Sigmoid colon (tissue), 6 donors: ENCODE measurements at regions not wholly inside any gene's neighbourhood (a gene's known extent, or its start where the extent isn't known, plus 50 kb on each side); places are given as distances from the start of the nearest gene placed in this dataset.

Experiments used
- DNase-seq: peaks from one replicate; pipeline ENCODE4 v3.0.0-alpha.2; 2019
- H3K27ac ChIP-seq, 4 donors: fragments of 200-600 bp; sonication (generic); one replicate each; pipeline ENCODE4 v1.5.1; 2016 to 2019; ENCODE audit warnings: mild to moderate bottlenecking in 1 of 4
- H3K27me3 ChIP-seq, 3 donors: fragments of 200-600 bp; sonication (generic); one replicate each; pipeline ENCODE4 v1.5.1; 2019; ENCODE audit warnings: mild to moderate bottlenecking in 1 of 3
- H3K36me3 ChIP-seq, 4 donors: fragments of 200-600 bp; sonication (generic); one replicate each; pipeline ENCODE4 v1.5.1; 2016 to 2019
- H3K4me1 ChIP-seq, 4 donors: fragments of 200-600 bp; sonication (generic); one replicate each; pipeline ENCODE4 v1.5.1; 2017 to 2019
- H3K4me3 ChIP-seq, 4 donors: fragments of 200-600 bp; sonication (generic); one replicate each; pipeline ENCODE4 v1.5.1; 2017 to 2019; ENCODE audit warnings: mild to moderate bottlenecking in 2 of 4, moderate library complexity in 1 of 4
- H3K9me3 ChIP-seq, 4 donors: fragments of 200-600 bp in 3 of 4; sonication (generic) in 3 of 4; one replicate each; pipeline versions ENCODE4 v1.5.1 to v1.6.1; 2013 to 2019
- EP300 ChIP-seq, 4 donors: sonication (generic); formaldehyde crosslinking; IDR thresholded peaks; one replicate each; pipeline ENCODE4 v1.6.1; 2017; ENCODE audit warnings: antibody characterized with exemption in 4 of 4
- POLR2A ChIP-seq, 2 donors: fragments of 450-650 bp; IDR thresholded peaks; one replicate each; pipeline ENCODE4 v1.6.1; 2016; ENCODE audit warnings: antibody characterized with exemption in 2 of 2, mild to moderate bottlenecking in 2 of 2, moderate library complexity in 2 of 2
- POLR2AphosphoS5 ChIP-seq, 4 donors: sonication (generic); formaldehyde crosslinking; IDR thresholded peaks; one replicate each; pipeline ENCODE4 v1.6.1; 2017; ENCODE audit warnings: antibody characterized with exemption in 4 of 4
- WGBS, 2 donors: extraction: QIAGEN DNeasy Blood & Tissue Kit; methylation state at CpG; one replicate each; pipeline ENCODE4 v1.1.7; 2013; 5-methylcytosine and 5-hydroxymethylcytosine counted together
- intact Hi-C: fragments of 100-400 bp; cut with DNase I; formaldehyde crosslinking; loops from one replicate; pipeline ENCODE4 v1.15.1; 2023
- TF ChIP-seq, protein P1 (sequence below), 4 experiments: fragments of 450-650 bp in 3 of 4; fragments of 200-600 bp in 1 of 4; IDR thresholded peaks; one replicate each; pipeline ENCODE4 v1.5.1; 2016 to 2019; ENCODE audit warnings: antibody characterized with exemption in 4 of 4, mild to moderate bottlenecking in 3 of 4, moderate library complexity in 2 of 4
- donor health status: healthy with polysubstance abuse.
- donor health status: healthy.

- WGBS, 2 donors, result 83 to 89% methylated on average over 15 of the region's 15 CpGs
- Histone ChIP-seq H3K9me3 (no peaks in the 10 kb centered on the region), H3K4me3 (no peak overlapping the region), H3K36me3 (no peaks in the 10 kb centered on the region), H3K27me3 (peaks cover 0 to 9% (median 0%) of the 10 kb centered on the region in 3 donors), H3K4me1 (no peaks in the 10 kb centered on the region), H3K27ac (no peak overlapping the region)
- intact Hi-C loops, result no loop called here
- DNase-seq, result peak; percentile 40
- TF ChIP-seq EP300 (IDR thresholded peaks at IDR 0.05) (no peak), POLR2A (IDR thresholded peaks at IDR 0.05) (no peak), POLR2AphosphoS5 (IDR thresholded peaks at IDR 0.05) (no peak)
- TF ChIP-seq, protein P1, sequence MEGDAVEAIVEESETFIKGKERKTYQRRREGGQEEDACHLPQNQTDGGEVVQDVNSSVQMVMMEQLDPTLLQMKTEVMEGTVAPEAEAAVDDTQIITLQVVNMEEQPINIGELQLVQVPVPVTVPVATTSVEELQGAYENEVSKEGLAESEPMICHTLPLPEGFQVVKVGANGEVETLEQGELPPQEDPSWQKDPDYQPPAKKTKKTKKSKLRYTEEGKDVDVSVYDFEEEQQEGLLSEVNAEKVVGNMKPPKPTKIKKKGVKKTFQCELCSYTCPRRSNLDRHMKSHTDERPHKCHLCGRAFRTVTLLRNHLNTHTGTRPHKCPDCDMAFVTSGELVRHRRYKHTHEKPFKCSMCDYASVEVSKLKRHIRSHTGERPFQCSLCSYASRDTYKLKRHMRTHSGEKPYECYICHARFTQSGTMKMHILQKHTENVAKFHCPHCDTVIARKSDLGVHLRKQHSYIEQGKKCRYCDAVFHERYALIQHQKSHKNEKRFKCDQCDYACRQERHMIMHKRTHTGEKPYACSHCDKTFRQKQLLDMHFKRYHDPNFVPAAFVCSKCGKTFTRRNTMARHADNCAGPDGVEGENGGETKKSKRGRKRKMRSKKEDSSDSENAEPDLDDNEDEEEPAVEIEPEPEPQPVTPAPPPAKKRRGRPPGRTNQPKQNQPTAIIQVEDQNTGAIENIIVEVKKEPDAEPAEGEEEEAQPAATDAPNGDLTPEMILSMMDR (IDR thresholded peaks at IDR 0.05), result no peak
These were observed 167.1 kb upstream of the SOX1 start for GRCh38 chr13:111899714-111900389.

- intact Hi-C loops, result no loop called here
- WGBS, 2 donors, result 54 to 66% methylated on average over 26 of the region's 26 CpGs
- Histone ChIP-seq H3K9me3 (no peaks in the 10 kb centered on the region), H3K4me1 (no peaks in the 10 kb centered on the region), H3K4me3 (no peak overlapping the region), H3K27me3 (peaks cover 0 to 9% (median 0%) of the 10 kb centered on the region in 3 donors), H3K27ac (no peak overlapping the region), H3K36me3 (no peaks in the 10 kb centered on the region)
- TF ChIP-seq, protein P1 (IDR thresholded peaks at IDR 0.05), result no peak
- no peak for TF ChIP-seq EP300 (IDR thresholded peaks at IDR 0.05)
- no peak for TF ChIP-seq POLR2A (IDR thresholded peaks at IDR 0.05)
- no peak for TF ChIP-seq POLR2AphosphoS5 (IDR thresholded peaks at IDR 0.05)
- DNase-seq, result peak; percentile 48
These were observed 166.4 kb upstream of the SOX1 start for GRCh38 chr13:111900390-111901131.

- Histone ChIP-seq H3K4me3 (no peak overlapping the region), H3K36me3 (no peaks in the 10 kb centered on the region), H3K9me3 (no peaks in the 10 kb centered on the region), H3K4me1 (no peaks in the 10 kb centered on the region), H3K27ac (no peak overlapping the region), H3K27me3 (peaks cover 0 to 9% (median 0%) of the 10 kb centered on the region in 3 donors)
- TF ChIP-seq EP300 (IDR thresholded peaks at IDR 0.05), result no peak
- TF ChIP-seq, protein P1 (IDR thresholded peaks at IDR 0.05), result no peak
- 73 to 85% methylated on average over 23 of the region's 23 CpGs for WGBS, 2 donors
- DNase-seq, result peak; percentile 22
- intact Hi-C loops, result no loop called here
These were observed 165.6 kb upstream of the SOX1 start for GRCh38 chr13:111901267-111901915.

- DNase-seq, result peak; percentile 27
- H3K27me3 ChIP-seq, result peaks cover 0 to 9% (median 0%) of the 10 kb centered on the region in 3 donors
- H3K9me3 ChIP-seq, result no peaks in the 10 kb centered on the region
- no peaks in the 10 kb centered on the region for H3K36me3 ChIP-seq
- intact Hi-C loops, result no loop called here
- H3K4me1 ChIP-seq, result no peaks in the 10 kb centered on the region
- TF ChIP-seq EP300 (IDR thresholded peaks at IDR 0.05) (no peak), POLR2AphosphoS5 (IDR thresholded peaks at IDR 0.05) (no peak), POLR2A (IDR thresholded peaks at IDR 0.05) (no peak)
- TF ChIP-seq, protein P1 (IDR thresholded peaks at IDR 0.05), result no peak
- no peak overlapping the region for H3K27ac ChIP-seq
- 87% methylated on average over 10 of the region's 10 CpGs for WGBS, 2 donors
- no peak overlapping the region for H3K4me3 ChIP-seq
These were observed 164.2 kb upstream of the SOX1 start for GRCh38 chr13:111902726-111903125.
